Duodenal mucosa (tissue), 2 donors: ENCODE measurements at regions not wholly inside any gene's neighbourhood (a gene's known extent, or its start where the extent isn't known, plus 50 kb on each side); places are given as distances from the start of the nearest gene placed in this dataset.

Source experiments
- H3K27ac ChIP-seq: one replicate; pipeline ENCODE4 v1.7.0; 2013; ENCODE audit warnings: low read depth, low read length
- H3K27me3 ChIP-seq, 2 donors: one replicate each; pipeline ENCODE4 v1.7.0; 2013; ENCODE audit warnings: low read length in 2 of 2, control low read depth in 1 of 2; ENCODE audit not compliant: insufficient read depth in 2 of 2, control insufficient read depth in 1 of 2
- H3K36me3 ChIP-seq, 2 donors: one replicate each; pipeline ENCODE4 v1.7.0; 2013; ENCODE audit warnings: low read length in 2 of 2, control low read depth in 1 of 2; ENCODE audit not compliant: insufficient read depth in 2 of 2, control insufficient read depth in 1 of 2
- H3K4me1 ChIP-seq, 2 donors: one replicate each; pipeline ENCODE4 v1.7.0; 2013; ENCODE audit warnings: low read length in 2 of 2, control low read depth in 1 of 2; ENCODE audit not compliant: insufficient read depth in 2 of 2, control insufficient read depth in 1 of 2
- H3K4me3 ChIP-seq, 2 donors: one replicate each; pipeline ENCODE4 v1.7.0; 2013; ENCODE audit warnings: low read length in 2 of 2, low read depth in 1 of 2
- H3K9ac ChIP-seq, 2 donors: one replicate each; pipeline ENCODE4 v1.7.0; 2013; ENCODE audit warnings: low read length in 2 of 2, low read depth in 1 of 2
- H3K9me3 ChIP-seq, 2 donors: one replicate each; pipeline ENCODE4 v1.7.0; 2013; ENCODE audit warnings: low read length in 2 of 2, control low read depth in 1 of 2; ENCODE audit not compliant: control insufficient read depth in 1 of 2

DNA sequence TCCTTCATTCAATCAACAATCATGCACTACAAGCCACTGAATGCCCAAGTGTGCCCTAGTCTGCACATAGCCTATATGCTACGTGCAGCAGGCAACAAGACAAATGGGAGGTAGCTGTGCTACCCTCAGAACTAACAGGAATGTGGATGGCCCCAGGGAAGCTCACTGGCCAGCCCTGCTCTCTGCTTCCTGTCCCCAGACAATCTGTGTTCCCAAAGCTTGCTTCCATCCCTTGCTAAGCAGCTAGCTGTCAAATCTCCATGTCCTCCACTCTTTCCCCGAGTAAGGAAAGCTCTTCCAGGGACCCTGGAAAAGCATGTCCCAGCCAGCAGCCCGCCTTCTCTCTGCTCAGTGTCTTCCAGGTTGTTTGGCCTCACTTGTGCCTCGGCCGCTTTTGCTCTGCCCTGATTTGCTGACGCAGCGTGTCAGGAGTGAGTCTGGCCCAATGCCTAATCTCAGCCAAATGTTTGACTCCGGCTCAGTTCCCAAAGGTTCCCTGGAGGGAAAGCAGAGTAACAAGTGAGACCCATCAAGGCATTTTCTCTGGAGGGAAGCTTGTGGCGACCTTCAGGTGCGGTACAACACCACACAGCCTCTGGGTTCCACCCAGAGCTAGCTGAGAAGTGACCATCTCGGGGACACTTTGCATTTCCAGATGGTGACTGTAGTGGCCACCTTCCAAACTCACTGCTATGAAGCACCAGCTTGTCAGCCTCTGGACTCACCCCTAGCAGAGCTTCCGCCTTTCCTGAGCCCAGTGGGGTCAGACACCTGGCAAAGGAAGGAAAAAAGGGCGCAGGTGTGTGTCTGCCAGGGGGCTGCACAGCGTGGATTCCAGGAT lies 243.4 kb downstream of the RHOU start:
- Histone ChIP-seq H3K4me1 (peaks cover 0 to 9% of the 10 kb centered on the region in 2 donors), H3K9ac (no peak overlapping the region), H3K27me3 (no peaks in the 10 kb centered on the region), H3K36me3 (no peaks in the 10 kb centered on the region), H3K9me3 (no peaks in the 10 kb centered on the region), H3K27ac (no peak overlapping the region), H3K4me3 (no peak overlapping the region)

DNA sequence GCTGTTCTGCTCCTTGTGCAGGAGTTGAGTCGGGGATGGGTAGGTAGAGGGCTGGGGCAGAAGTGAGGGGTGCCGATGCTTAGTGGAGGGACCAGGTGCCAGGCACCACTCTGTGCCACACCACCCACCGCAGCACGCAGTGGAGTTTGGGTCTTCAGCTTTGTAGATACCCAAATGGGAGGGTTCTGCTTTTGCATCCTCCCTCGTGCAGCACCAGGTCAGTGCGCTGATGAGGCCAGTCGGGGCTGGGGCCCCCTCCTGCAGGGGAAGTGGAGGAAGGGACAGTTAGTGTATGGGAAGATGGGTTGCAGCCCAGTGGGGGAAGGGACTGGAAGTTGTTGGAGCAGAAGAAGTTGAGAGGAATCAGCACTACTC lies 244.0 kb downstream of the RHOU start:
- H3K27me3 ChIP-seq: no peaks in the 10 kb centered on the region
- H3K4me3 ChIP-seq: no peak overlapping the region
- no peaks in the 10 kb centered on the region for H3K36me3 ChIP-seq
- no peak overlapping the region for H3K27ac ChIP-seq
- no peak overlapping the region for H3K9ac ChIP-seq
- no peaks in the 10 kb centered on the region for H3K9me3 ChIP-seq
- H3K4me1 ChIP-seq: peaks cover 0 to 9% of the 10 kb centered on the region in 2 donors

- H3K4me1 ChIP-seq: peaks cover 0 to 9% of the 10 kb centered on the region in 2 donors
- no peak overlapping the region for H3K9ac ChIP-seq
- no peak overlapping the region for H3K4me3 ChIP-seq
- H3K9me3 ChIP-seq: no peaks in the 10 kb centered on the region
- no peaks in the 10 kb centered on the region for H3K27me3 ChIP-seq
- no peaks in the 10 kb centered on the region for H3K36me3 ChIP-seq
- no peak overlapping the region for H3K27ac ChIP-seq
Measured at GRCh38 chr1:228979774-228980173, 244.5 kb downstream of the RHOU start.

DNA sequence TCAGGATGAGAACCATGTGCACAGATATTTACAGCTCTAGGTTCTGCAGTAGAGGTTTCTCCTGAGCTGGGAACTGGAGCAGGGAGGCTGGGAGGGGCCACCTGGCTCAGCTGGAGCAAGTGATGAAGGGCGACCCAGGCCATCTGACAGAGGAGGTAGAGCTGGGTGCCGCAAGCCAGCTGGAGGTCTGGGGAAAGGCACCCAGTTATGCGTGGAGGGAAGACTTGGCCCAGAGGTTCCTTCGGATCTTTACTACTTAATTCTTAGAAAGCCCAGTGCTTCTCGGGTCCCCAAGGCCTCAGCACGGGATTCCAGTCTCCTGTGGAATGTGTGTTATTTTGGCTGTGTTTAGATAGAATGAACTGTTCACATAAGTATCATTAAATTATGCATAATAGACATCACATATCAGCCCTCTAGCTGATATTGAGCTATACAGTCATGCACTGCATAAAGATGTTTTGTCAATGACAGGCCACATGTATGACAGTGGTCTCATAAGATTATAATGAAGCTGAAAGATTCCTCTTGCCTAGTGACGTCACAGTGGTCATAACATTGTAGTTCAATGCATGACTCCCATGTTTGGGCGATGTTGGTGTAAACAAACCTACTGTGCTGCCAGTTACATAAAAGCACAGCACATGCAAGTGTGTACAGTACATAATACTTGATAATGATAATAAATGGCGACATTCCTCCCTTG lies 245.1 kb downstream of the RHOU start:
- H3K4me1 ChIP-seq: peaks cover 0 to 9% of the 10 kb centered on the region in 2 donors
- no peak overlapping the region for H3K4me3 ChIP-seq
- no peaks in the 10 kb centered on the region for H3K9me3 ChIP-seq
- H3K27ac ChIP-seq: no peak overlapping the region
- no peak overlapping the region for H3K9ac ChIP-seq
- no peaks in the 10 kb centered on the region for H3K27me3 ChIP-seq
- no peaks in the 10 kb centered on the region for H3K36me3 ChIP-seq

DNA sequence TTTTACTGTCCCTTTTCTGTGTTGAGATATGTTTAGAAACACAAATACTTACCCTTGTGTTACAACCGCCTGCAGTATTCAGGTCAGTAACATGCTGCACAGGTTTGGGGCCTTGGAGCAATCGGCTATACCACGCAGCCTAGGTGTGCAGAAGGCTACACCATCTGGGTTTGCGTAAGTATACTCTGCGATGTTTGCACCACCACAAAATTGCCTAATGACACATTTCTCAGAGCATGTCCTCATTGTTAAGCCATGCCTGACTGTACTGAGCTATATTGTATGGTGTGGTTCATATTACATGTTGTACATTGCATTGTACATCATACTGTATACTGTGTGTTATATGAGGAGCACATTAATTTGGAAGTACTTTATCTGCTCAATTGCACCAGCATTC lies 247.4 kb downstream of the RHOU start:
- Histone ChIP-seq H3K27ac (no peak overlapping the region), H3K4me3 (no peak overlapping the region), H3K27me3 (no peaks in the 10 kb centered on the region), H3K4me1 (peaks cover 6 to 9% of the 10 kb centered on the region in 2 donors), H3K36me3 (no peaks in the 10 kb centered on the region), H3K9me3 (no peaks in the 10 kb centered on the region), H3K9ac (no peak overlapping the region)

DNA sequence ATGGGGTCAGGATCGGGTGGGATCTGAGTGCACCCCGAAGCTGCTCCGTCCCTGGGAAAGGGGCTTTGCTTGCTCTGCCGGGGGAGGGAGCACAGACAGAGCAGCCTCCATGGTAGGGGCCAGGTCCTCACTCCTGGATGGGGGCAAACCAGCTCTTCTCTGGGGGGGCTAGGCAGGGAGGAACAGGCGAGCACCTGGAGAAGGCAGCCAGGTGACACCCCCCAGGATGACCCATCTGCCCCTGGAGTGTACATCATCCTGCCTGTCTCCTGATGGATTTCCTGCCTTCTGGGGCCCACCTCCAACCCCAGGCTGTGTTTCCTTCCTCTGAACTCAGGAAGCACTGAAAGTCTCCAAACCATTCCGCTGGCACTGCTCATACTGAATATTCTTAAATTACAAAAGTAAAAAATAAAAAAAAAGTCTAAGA lies 248.0 kb downstream of the RHOU start:
- Histone ChIP-seq H3K4me3 (no peak overlapping the region), H3K9ac (no peak overlapping the region), H3K36me3 (no peaks in the 10 kb centered on the region), H3K4me1 (peaks cover 6 to 9% of the 10 kb centered on the region in 2 donors), H3K27ac (no peak overlapping the region), H3K9me3 (no peaks in the 10 kb centered on the region), H3K27me3 (no peaks in the 10 kb centered on the region)

DNA sequence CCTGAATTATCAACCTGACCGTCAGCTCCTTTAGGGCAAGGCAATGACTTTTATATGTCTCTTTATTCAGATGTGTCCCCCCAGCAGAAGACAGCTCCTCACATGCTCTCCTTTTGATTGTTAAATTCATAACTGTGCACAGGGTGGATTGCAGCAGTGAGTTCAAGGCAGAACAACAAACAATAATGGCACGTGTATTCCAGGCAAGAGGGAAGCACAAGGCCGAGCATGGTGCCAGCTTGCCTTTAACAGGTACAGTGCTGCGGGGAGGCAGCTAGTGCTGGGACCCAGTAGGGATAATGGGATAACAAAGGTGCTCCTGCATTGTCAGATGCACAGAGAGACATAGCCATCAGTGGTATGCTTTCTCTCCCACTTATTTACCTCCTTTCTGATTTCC lies 248.4 kb downstream of the RHOU start:
- H3K4me1 ChIP-seq: peaks cover 6 to 9% of the 10 kb centered on the region in 2 donors
- H3K9me3 ChIP-seq: no peaks in the 10 kb centered on the region
- H3K27ac ChIP-seq: no peak overlapping the region
- H3K36me3 ChIP-seq: no peaks in the 10 kb centered on the region
- H3K9ac ChIP-seq: no peak overlapping the region
- no peaks in the 10 kb centered on the region for H3K27me3 ChIP-seq
- H3K4me3 ChIP-seq: no peak overlapping the region

DNA sequence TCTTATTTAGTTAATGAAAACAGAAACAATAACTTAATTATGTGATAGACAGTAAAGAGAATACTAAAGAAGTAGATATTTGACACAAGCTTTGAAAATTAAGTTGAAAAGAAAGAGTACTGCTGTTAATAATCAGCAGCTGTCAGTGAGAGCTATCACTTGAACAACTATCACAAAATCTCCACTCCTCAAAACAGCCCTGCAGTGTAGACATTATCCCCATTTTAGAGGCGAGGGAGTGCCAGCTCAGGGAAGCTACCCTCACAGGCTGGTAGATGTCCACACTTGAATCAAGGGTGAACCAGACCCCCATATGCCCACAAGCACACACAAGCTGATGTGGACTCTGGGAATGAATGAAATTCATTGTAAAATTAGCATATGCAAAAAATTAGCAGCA lies 248.8 kb downstream of the RHOU start:
- no peaks in the 10 kb centered on the region for H3K36me3 ChIP-seq
- no peaks in the 10 kb centered on the region for H3K9me3 ChIP-seq
- no peaks in the 10 kb centered on the region for H3K27me3 ChIP-seq
- H3K4me1 ChIP-seq: peaks cover 5 to 6% of the 10 kb centered on the region in 2 donors
- H3K9ac ChIP-seq: no peak overlapping the region
- H3K4me3 ChIP-seq: no peak overlapping the region
- H3K27ac ChIP-seq: no peak overlapping the region

- H3K4me1 ChIP-seq: peaks cover 0 to 6% of the 10 kb centered on the region in 2 donors
- no peak overlapping the region for H3K4me3 ChIP-seq
- H3K27ac ChIP-seq: no peak overlapping the region
Measured at GRCh38 chr1:228984646-228985631, 249.7 kb downstream of the RHOU start.

More at GRCh38 chr1:228984646-228985631, 249.7 kb downstream of the RHOU start:
- Histone ChIP-seq H3K27me3 (no peaks in the 10 kb centered on the region), H3K9ac (no peak overlapping the region), H3K9me3 (no peaks in the 10 kb centered on the region), H3K36me3 (no peaks in the 10 kb centered on the region)
